IMR-90 (cell line): ENCODE measurements at regions not wholly inside any gene's neighbourhood (a gene's known extent, or its start where the extent isn't known, plus 50 kb on each side); places are given as distances from the start of the nearest gene placed in this dataset.

Experiments used
- ATAC-seq: fragments of 200-7000 bp; cut with Tn5 transposase; 2 replicates; pipeline ENCODE4 v1.9.1; 2020; ENCODE audit warnings: low read depth, mild to moderate bottlenecking, moderate library complexity
- BruUV-seq: library from RNA; stranded (reverse); fragments of 400-500 nt; replicated peaks from 2 replicates; lab custom pipeline; 2021; lab: Mats Ljungman, UMichigan
- CTCF ChIA-PET: fragments of 300-600 bp; formaldehyde crosslinking; extraction: SDS; loops from one replicate; lab custom pipeline; 2021; ENCODE audit warnings: antibody characterized with exemption; lab: Yijun Ruan, JAX
- POLR2A ChIA-PET: fragments of 300-600 bp; sonication (Branson Sonifier 250); formaldehyde crosslinking; loops from one replicate; lab custom pipeline; 2022; ENCODE audit warnings: antibody characterized with exemption; ENCODE audit not compliant: unreplicated experiment; lab: Charles Lee
- DNase-seq: peaks from one replicate; pipeline ENCODE4 v3.0.0; 2013
- H2AFZ ChIP-seq: replicated peaks from 2 replicates; pipeline ENCODE3; 2013; ENCODE audit warnings: low read length, mild to moderate bottlenecking; ENCODE audit not compliant: poor library complexity
- H2AK5ac ChIP-seq: 2 replicates; pipeline ENCODE4 v1.6.1; 2013; ENCODE audit warnings: low read depth, low read length, inconsistent platforms
- H2AK9ac ChIP-seq: replicated peaks from 2 replicates; pipeline ENCODE3; 2013; ENCODE audit warnings: mild to moderate bottlenecking, low read depth, low read length, moderate library complexity; ENCODE audit not compliant: poor library complexity
- H2BK120ac ChIP-seq: 2 replicates; pipeline ENCODE4 v1.6.1; 2013; ENCODE audit warnings: low read depth, low read length, inconsistent platforms
- H2BK15ac ChIP-seq: 3 replicates; pipeline ENCODE4 v1.6.1; 2013; ENCODE audit warnings: low read depth, low read length, inconsistent platforms
- H2BK20ac ChIP-seq: 2 replicates; pipeline ENCODE4 v1.6.1; 2013; ENCODE audit warnings: low read depth, mild to moderate bottlenecking, inconsistent platforms, low read length, moderate library complexity
- H2BK5ac ChIP-seq: 2 replicates; pipeline ENCODE4 v1.6.1; 2013; ENCODE audit warnings: mild to moderate bottlenecking, low read depth, low read length, inconsistent platforms; ENCODE audit not compliant: poor library complexity, severe bottlenecking
- H3K14ac ChIP-seq: replicated peaks from 2 replicates; pipeline ENCODE4 v1.6.1; 2013; ENCODE audit warnings: low read depth, low read length, inconsistent platforms
- H3K18ac ChIP-seq: 2 replicates; pipeline ENCODE4 v1.6.1; 2013; ENCODE audit warnings: low read depth, low read length, control low read depth
- H3K23ac ChIP-seq: 2 replicates; pipeline ENCODE4 v1.6.1; 2013; ENCODE audit warnings: low read depth, low read length, inconsistent platforms
- H3K27ac ChIP-seq: 2 replicates; pipeline ENCODE4 v1.5.1; 2013; ENCODE audit warnings: mild to moderate bottlenecking, control low read depth, low read length; ENCODE audit not compliant: insufficient read depth
- H3K27me3 ChIP-seq: 2 replicates; pipeline ENCODE4 v1.6.1; 2013; ENCODE audit warnings: low read length; ENCODE audit not compliant: control insufficient read depth, insufficient read depth
- H3K36me3 ChIP-seq: 2 replicates; pipeline ENCODE4 v1.6.1; 2013; ENCODE audit warnings: low read length, mixed read lengths; ENCODE audit not compliant: control insufficient read depth, insufficient read depth
- H3K4ac ChIP-seq: 2 replicates; pipeline ENCODE4 v1.6.1; 2013; ENCODE audit warnings: low read depth, low read length, inconsistent platforms
- H3K4me1 ChIP-seq: 2 replicates; pipeline ENCODE4 v1.6.1; 2013; ENCODE audit warnings: low read length, mixed read lengths; ENCODE audit not compliant: control insufficient read depth, insufficient read depth
- H3K4me2 ChIP-seq: 2 replicates; pipeline ENCODE4 v1.6.1; 2013; ENCODE audit warnings: low read depth, mild to moderate bottlenecking, control low read depth, low read length, moderate library complexity
- H3K4me3 ChIP-seq: 2 replicates; pipeline ENCODE4 v1.5.1; 2013; ENCODE audit warnings: low read depth, mild to moderate bottlenecking, control low read depth, low read length, moderate library complexity; ENCODE audit not compliant: insufficient read depth
- H3K56ac ChIP-seq: 2 replicates; pipeline ENCODE4 v1.6.1; 2013; ENCODE audit warnings: low read length, inconsistent platforms; ENCODE audit not compliant: insufficient read depth; ENCODE audit errors: extremely low read depth
- H3K79me1 ChIP-seq, 2 experiments: 2 replicates each; pipeline ENCODE4 v1.6.1; 2013; ENCODE audit warnings: low read length in 2 of 2, inconsistent platforms in 1 of 2, low read depth in 1 of 2
- H3K9ac ChIP-seq: 2 replicates; pipeline ENCODE4 v1.6.1; 2013; ENCODE audit warnings: low read depth, low read length, control low read depth
- H3K9me1 ChIP-seq: 2 replicates; pipeline ENCODE4 v1.6.1; 2013; ENCODE audit warnings: low read length, inconsistent platforms; ENCODE audit not compliant: insufficient read depth
- H3K9me3 ChIP-seq: 2 replicates; pipeline ENCODE4 v1.6.1; 2013; ENCODE audit warnings: low read length; ENCODE audit not compliant: control insufficient read depth, insufficient read depth
- H4K20me1 ChIP-seq: 2 replicates; pipeline ENCODE4 v1.6.1; 2013; ENCODE audit warnings: low read length, inconsistent platforms; ENCODE audit not compliant: insufficient read depth
- H4K5ac ChIP-seq: 2 replicates; pipeline ENCODE4 v1.6.1; 2013; ENCODE audit warnings: mild to moderate bottlenecking, low read depth, low read length, control low read depth
- H4K8ac ChIP-seq, 2 experiments: 2 replicates each; pipeline ENCODE4 v1.6.1; 2013; ENCODE audit warnings: low read depth in 2 of 2, low read length in 2 of 2, control low read depth in 1 of 2, inconsistent platforms in 1 of 2
- H4K91ac ChIP-seq: 2 replicates; pipeline ENCODE4 v1.6.1; 2013; ENCODE audit warnings: low read depth, low read length, inconsistent platforms; ENCODE audit not compliant: insufficient read depth
- BHLHE40 ChIP-seq: fragments of 150-350 bp; IDR thresholded peaks from 2 replicates; pipeline ENCODE4 v1.6.1; 2016; ENCODE audit warnings: mild to moderate bottlenecking, low read depth, low read length
- CHD1 ChIP-seq: IDR thresholded peaks from 2 replicates; pipeline ENCODE4 v1.6.1; 2012; ENCODE audit warnings: low read depth, low read length, improper control_type of control experiment
- MAFK ChIP-seq: IDR thresholded peaks from 2 replicates; pipeline ENCODE4 v1.6.1; 2012; ENCODE audit warnings: low read depth, low read length, improper control_type of control experiment
- MAZ ChIP-seq: IDR thresholded peaks from 2 replicates; pipeline ENCODE4 v1.6.1; 2012; ENCODE audit warnings: low read depth, mild to moderate bottlenecking, low read length, improper control_type of control experiment, moderate library complexity, borderline replicate concordance
- MXI1 ChIP-seq: IDR thresholded peaks from 2 replicates; pipeline ENCODE4 v1.6.1; 2012; ENCODE audit warnings: low read depth, mild to moderate bottlenecking, low read length, moderate library complexity, borderline replicate concordance
- POLR2A ChIP-seq: IDR thresholded peaks from 2 replicates; pipeline ENCODE4 v1.6.1; 2012; ENCODE audit warnings: mild to moderate bottlenecking, low read depth, low read length
- RAD21 ChIP-seq: IDR thresholded peaks from 2 replicates; pipeline ENCODE4 v1.6.1; 2012; ENCODE audit warnings: low read length, improper control_type of control experiment
- RCOR1 ChIP-seq: IDR thresholded peaks from 2 replicates; pipeline ENCODE4 v1.6.1; 2012; ENCODE audit warnings: mild to moderate bottlenecking, low read length, improper control_type of control experiment; ENCODE audit not compliant: insufficient replicate concordance
- RFX5 ChIP-seq: IDR thresholded peaks from 2 replicates; pipeline ENCODE4 v1.8.0; 2012; ENCODE audit warnings: low read depth, mild to moderate bottlenecking, low read length, moderate library complexity
- WGBS, 2 experiments: methylation state at CpG; one replicate each; pipeline versions ENCODE4 v1.1.5 to v1.1.7; 2013; ENCODE audit warnings: missing lambda C conversion rate in 2 of 2; ENCODE audit not compliant: insufficient read length in 1 of 2; ENCODE audit errors: extremely low coverage in 2 of 2; 5-methylcytosine and 5-hydroxymethylcytosine counted together
- dilution Hi-C: fragments of 300-500 bp; cut with HindIII; formaldehyde crosslinking; loops from one replicate; pipeline ENCODE4 v1.14.3; 2018; ENCODE audit warnings: low sequenced_read_pairs; ENCODE audit not compliant: unreplicated experiment
- in situ Hi-C: fragments of 300-500 bp; cut with MboI; formaldehyde crosslinking; loops from 3 replicates; pipeline ENCODE4 v1.14.3; 2019; ENCODE audit warnings: low sequenced_read_pairs, inconsistent platforms, mixed read lengths
- intact Hi-C: fragments of 100-400 bp; cut with micrococcal nuclease; formaldehyde crosslinking; loops from 2 replicates; pipeline ENCODE4 v1.10.0; 2022
- TF ChIP-seq, protein P1 (sequence below): fragments of 150-350 bp; IDR thresholded peaks from 2 replicates; pipeline ENCODE4 v1.6.1; 2017; ENCODE audit warnings: mild to moderate bottlenecking, antibody characterized with exemption, low read length, low read depth
- TF ChIP-seq, protein P2 (sequence below): conservative IDR thresholded peaks from 2 replicates; pipeline ENCODE4 v1.5.1; 2012; ENCODE audit warnings: mild to moderate bottlenecking, low read depth, low read length, improper control_type of control experiment

DNA sequence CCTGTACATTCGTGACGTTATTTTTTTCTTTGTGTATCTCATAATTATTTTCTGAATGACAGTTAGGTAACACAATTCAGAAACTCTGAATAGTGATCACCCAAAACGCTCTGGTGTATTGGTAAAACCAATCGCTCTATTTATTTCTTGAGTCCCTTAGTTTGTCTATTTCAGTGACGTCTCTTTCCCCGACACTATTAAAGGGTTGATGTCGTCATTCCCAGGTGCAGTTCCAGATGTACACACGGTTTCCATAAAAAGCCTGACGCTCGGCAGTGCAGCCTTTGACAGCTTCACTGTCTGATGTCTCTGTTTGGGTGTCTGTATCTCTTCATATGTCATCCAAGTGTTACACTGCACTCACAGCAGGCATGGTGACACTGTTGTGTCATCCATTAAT is 701.4 kb downstream of the TMEM121 start:
- Histone ChIP-seq H2BK120ac (no peak overlapping the region), H3K56ac (no peak overlapping the region), H3K18ac (no peak overlapping the region), H3K14ac (no peak overlapping the region), H2BK5ac (no peak overlapping the region), H3K9me3 (peaks cover 24% of the 10 kb centered on the region), H2AK5ac (no peak overlapping the region), H2BK15ac (no peak overlapping the region), H4K8ac (no peak overlapping the region), H3K9ac (no peak overlapping the region), H3K36me3 (no peaks in the 10 kb centered on the region), H3K4me1 (no peaks in the 10 kb centered on the region), H2AK9ac (no peak overlapping the region), H4K5ac (no peak overlapping the region), H2AFZ (no peak overlapping the region), H3K79me1 (no peaks in the 10 kb centered on the region), H3K4me2 (no peak overlapping the region), H3K27me3 (no peaks in the 10 kb centered on the region), H3K9me1 (no peaks in the 10 kb centered on the region), H3K4ac (no peak overlapping the region), H3K27ac (no peak overlapping the region), H4K91ac (no peak overlapping the region), H3K23ac (no peak overlapping the region), H2BK20ac (no peak overlapping the region), H3K4me3 (no peak overlapping the region), H4K20me1 (no peaks in the 10 kb centered on the region)
- ChIA-PET POLR2A (no interaction called here), CTCF (no interaction called here)
- no peak for DNase-seq
- ATAC-seq, result no peak
- in situ Hi-C loops (no loop called here), intact Hi-C loops (no loop called here), dilution Hi-C loops (no loop called here)
- WGBS, 2 experiments, result 43% methylated on average over 4 of the region's 10 CpGs; no CpG with 5 or more reads in 1 of the 2 experiments
- BruUV-seq, result no TSS peak
- TF ChIP-seq RAD21, result no peak
- TF ChIP-seq MXI1, result no peak
- TF ChIP-seq, protein P1, sequence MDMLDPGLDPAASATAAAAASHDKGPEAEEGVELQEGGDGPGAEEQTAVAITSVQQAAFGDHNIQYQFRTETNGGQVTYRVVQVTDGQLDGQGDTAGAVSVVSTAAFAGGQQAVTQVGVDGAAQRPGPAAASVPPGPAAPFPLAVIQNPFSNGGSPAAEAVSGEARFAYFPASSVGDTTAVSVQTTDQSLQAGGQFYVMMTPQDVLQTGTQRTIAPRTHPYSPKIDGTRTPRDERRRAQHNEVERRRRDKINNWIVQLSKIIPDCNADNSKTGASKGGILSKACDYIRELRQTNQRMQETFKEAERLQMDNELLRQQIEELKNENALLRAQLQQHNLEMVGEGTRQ, result no peak
- TF ChIP-seq, protein P2, sequence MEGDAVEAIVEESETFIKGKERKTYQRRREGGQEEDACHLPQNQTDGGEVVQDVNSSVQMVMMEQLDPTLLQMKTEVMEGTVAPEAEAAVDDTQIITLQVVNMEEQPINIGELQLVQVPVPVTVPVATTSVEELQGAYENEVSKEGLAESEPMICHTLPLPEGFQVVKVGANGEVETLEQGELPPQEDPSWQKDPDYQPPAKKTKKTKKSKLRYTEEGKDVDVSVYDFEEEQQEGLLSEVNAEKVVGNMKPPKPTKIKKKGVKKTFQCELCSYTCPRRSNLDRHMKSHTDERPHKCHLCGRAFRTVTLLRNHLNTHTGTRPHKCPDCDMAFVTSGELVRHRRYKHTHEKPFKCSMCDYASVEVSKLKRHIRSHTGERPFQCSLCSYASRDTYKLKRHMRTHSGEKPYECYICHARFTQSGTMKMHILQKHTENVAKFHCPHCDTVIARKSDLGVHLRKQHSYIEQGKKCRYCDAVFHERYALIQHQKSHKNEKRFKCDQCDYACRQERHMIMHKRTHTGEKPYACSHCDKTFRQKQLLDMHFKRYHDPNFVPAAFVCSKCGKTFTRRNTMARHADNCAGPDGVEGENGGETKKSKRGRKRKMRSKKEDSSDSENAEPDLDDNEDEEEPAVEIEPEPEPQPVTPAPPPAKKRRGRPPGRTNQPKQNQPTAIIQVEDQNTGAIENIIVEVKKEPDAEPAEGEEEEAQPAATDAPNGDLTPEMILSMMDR, result no peak
- TF ChIP-seq MAZ, result no peak
- TF ChIP-seq CHD1, result no peak
- TF ChIP-seq BHLHE40, result no peak
- TF ChIP-seq POLR2A, result no peak
- no peak for TF ChIP-seq MAFK
- no peak for TF ChIP-seq RFX5
- no peak for TF ChIP-seq RCOR1
